Activated CD4-positive, alpha-beta T cell treated with anti-CD3 and anti-CD28 coated beads, Interleukin-2, Interleukin-4, amounts not matched to agents 100 ng/mL and 50 ng/mL, durations not matched to agents 16 hours and 8 hours (primary cell): ENCODE measurements at regions not wholly inside any gene's neighbourhood (a gene's known extent, or its start where the extent isn't known, plus 50 kb on each side); places are given as distances from the start of the nearest gene placed in this dataset.
A peak's percentile ranks its signal among the peaks of the same experiment; 100 is the strongest.

ENCODE experiments used
- DNase-seq: peaks from one replicate; pipeline ENCODE4 v3.0.0-alpha.2; 2020; ENCODE audit warnings: low spot score

- no peak for DNase-seq
Observed at GRCh38 chr3:9301091-9301490, 51.6 kb upstream of the SRGAP3 start.

DNA sequence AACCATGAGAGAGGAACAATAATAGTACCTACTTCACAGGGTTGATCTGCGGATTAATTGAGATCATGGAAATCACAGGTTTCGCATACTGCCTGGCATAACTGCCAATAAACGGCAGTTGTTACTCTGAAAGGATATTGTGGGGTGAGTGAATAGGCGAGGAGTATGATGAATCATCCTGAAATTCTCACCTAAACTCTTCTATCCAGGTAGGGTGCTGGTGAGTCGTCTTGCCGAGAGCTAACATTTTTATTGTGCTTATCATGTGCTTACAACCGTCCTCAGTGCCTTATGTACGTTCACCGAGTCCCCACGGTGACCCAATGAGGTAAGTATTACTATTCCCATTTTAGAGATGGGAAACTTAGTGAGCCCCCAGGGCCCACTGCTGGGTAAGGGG lies 52.4 kb upstream of the SRGAP3 start:
- peak; percentile 36 for DNase-seq

- peak; percentile 78 for DNase-seq
Observed at GRCh38 chr3:9302425-9303181, 53.2 kb upstream of the SRGAP3 start.

DNA sequence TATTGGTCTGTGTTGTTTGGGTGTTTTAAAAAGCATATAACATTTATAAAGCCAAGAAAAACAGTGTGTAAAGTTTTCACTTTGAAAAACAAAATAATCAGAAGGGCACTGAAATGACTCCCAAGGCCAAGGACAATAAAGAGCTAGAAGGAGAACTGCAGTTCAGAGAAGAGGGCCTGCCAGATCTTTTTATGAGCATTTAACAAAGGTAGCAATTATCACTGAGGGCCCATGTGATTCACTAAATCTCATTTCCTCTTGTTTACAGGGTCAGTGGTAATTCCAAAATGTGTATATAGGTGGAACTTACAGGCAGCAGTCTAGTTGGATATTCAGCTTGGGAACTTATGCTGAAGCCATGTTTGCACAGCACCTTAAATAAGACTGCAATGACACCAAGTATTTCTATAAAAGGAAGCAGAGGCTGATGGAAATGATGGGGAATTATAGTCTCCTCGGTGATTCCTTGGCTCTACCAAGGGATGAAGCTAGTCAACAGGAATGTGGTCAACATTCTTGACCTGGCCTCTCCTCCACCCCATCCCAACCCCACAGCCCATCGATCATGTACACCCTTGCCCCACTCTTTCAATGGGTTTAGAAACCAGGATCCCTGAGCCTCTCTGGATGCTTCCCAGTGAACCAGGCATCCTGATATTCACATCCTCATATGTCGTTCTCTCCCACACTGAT lies 54.4 kb upstream of the THUMPD3 start:
- DNase-seq = no peak

GRCh38 chr3:9310043-9310442 lies 52.8 kb upstream of the THUMPD3 start:
- no peak for DNase-seq

- DNase-seq = no peak
Observed at GRCh38 chr3:9311228-9311627, 51.6 kb upstream of the THUMPD3 start.
